ENCODE measurements at regions not wholly inside any gene's neighbourhood (a gene's known extent, or its start where the extent isn't known, plus 50 kb on each side); places are given as distances from the start of the nearest gene placed in this dataset.
"Not testable (repeated sequence)": the region's sequence is repeated elsewhere in the genome, so short reads cannot be mapped to it uniquely, and the experiment has no call there.

- TF ChIP-seq POLR2A, CTCF (IDR thresholded peaks at IDR 0.05): not testable (repeated sequence)
These were observed 285.4 kb downstream of the GJA1 start for GRCh38 chr6:121720867-121721266.

All from tibial nerve (tissue), 3 donors.